DMS153 treated with DMSO at 0.1 percent for 48 hours (cell line): ENCODE measurements at regions not wholly inside any gene's neighbourhood (a gene's known extent, or its start where the extent isn't known, plus 50 kb on each side); places are given as distances from the start of the nearest gene placed in this dataset.
"Not testable (repeated sequence)": the region's sequence is repeated elsewhere in the genome, so short reads cannot be mapped to it uniquely, and the experiment has no call there.

Source experiments
- DNase-seq: peaks from one replicate; lab custom pipeline; 2025; ENCODE audit not compliant: unreplicated experiment; lab: John Stamatoyannopoulos, UW

GRCh38 chr7:85285527-85285926 lies 98.7 kb upstream of the SEMA3D start:
- DNase-seq: no peak

- no peak for DNase-seq
These were observed 88.3 kb upstream of the SEMA3D start for GRCh38 chr7:85275204-85275603.

GRCh38 chr7:85274454-85274853 lies 87.6 kb upstream of the SEMA3D start:
- no peak for DNase-seq

- DNase-seq: no peak
These were observed 76.0 kb upstream of the SEMA3D start for GRCh38 chr7:85262891-85263290.

GRCh38 chr7:85261336-85261735 lies 74.5 kb upstream of the SEMA3D start:
- DNase-seq: no peak

GRCh38 chr7:85249787-85250186 lies 62.9 kb upstream of the SEMA3D start:
- not testable (repeated sequence) for DNase-seq

- DNase-seq: no peak
These were observed 52.3 kb upstream of the SEMA3D start for GRCh38 chr7:85239109-85239508.

- DNase-seq: no peak
These were observed 50.9 kb upstream of the SEMA3D start for GRCh38 chr7:85237721-85238120.
